ENCODE measurements at regions not wholly inside any gene's neighbourhood (a gene's known extent, or its start where the extent isn't known, plus 50 kb on each side); places are given as distances from the start of the nearest gene placed in this dataset.
A peak's percentile ranks its signal among the peaks of the same experiment; 100 is the strongest.

GRCh38 chr13:73607489-73608156 is 526.6 kb downstream of the KLF12 start:
- DNase-seq: peak; percentile 94

- no peak for DNase-seq
Observed at GRCh38 chr13:73603646-73604045, 530.6 kb downstream of the KLF12 start.

- DNase-seq: no peak
Observed at GRCh38 chr13:73602295-73602694, 531.9 kb downstream of the KLF12 start.

GRCh38 chr13:73601708-73602107 is 532.5 kb downstream of the KLF12 start:
- no peak for DNase-seq

GRCh38 chr13:73599232-73600128 is 534.7 kb downstream of the KLF12 start:
- no peak for DNase-seq

- no peak for DNase-seq
Observed at GRCh38 chr13:73598020-73598712, 536.0 kb downstream of the KLF12 start.

- DNase-seq: no peak
Observed at GRCh38 chr13:73596382-73596781, 537.6 kb downstream of the KLF5 start.

GRCh38 chr13:73593199-73593765 is 534.5 kb downstream of the KLF5 start:
- DNase-seq: no peak

GRCh38 chr13:73591861-73592260 is 533.1 kb downstream of the KLF5 start:
- no peak for DNase-seq

- DNase-seq: no peak
Observed at GRCh38 chr13:73590795-73591194, 532.0 kb downstream of the KLF5 start.

- no peak for DNase-seq
Observed at GRCh38 chr13:73585236-73585635, 526.4 kb downstream of the KLF5 start.

- DNase-seq: no peak
Observed at GRCh38 chr13:73583331-73583730, 524.5 kb downstream of the KLF5 start.

GRCh38 chr13:73580513-73581267 is 521.9 kb downstream of the KLF5 start:
- DNase-seq: no peak

- DNase-seq: no peak
Observed at GRCh38 chr13:73579574-73580274, 520.9 kb downstream of the KLF5 start.

GRCh38 chr13:73578251-73578875 is 519.6 kb downstream of the KLF5 start:
- no peak for DNase-seq

GRCh38 chr13:73576291-73576690 is 517.5 kb downstream of the KLF5 start:
- DNase-seq: no peak

GRCh38 chr13:73572824-73573223 is 514.0 kb downstream of the KLF5 start:
- DNase-seq: no peak

- DNase-seq: no peak
Observed at GRCh38 chr13:73571376-73571775, 512.6 kb downstream of the KLF5 start.

- DNase-seq: no peak
Observed at GRCh38 chr13:73556902-73557301, 498.1 kb downstream of the KLF5 start.

GRCh38 chr13:73556128-73556527 is 497.3 kb downstream of the KLF5 start:
- no peak for DNase-seq

GRCh38 chr13:73551736-73552135 is 492.9 kb downstream of the KLF5 start:
- DNase-seq: no peak

Measured in DMS79 (cell line).